GM23338 (cell line): ENCODE measurements at regions not wholly inside any gene's neighbourhood (a gene's known extent, or its start where the extent isn't known, plus 50 kb on each side); places are given as distances from the start of the nearest gene placed in this dataset.

Experiments used
- ATAC-seq: fragments of 200-7000 bp; cut with Tn5 transposase; 3 replicates; pipeline ENCODE4 v1.9.1; 2020
- DNase-seq: peaks from one replicate; pipeline ENCODE4 v3.0.0-alpha.2; 2015; ENCODE audit warnings: low spot score
- H2AFZ ChIP-seq: fragments of 200-600 bp; sonication (generic); 2 replicates; pipeline ENCODE4 v1.8.0; 2016; ENCODE audit warnings: antibody characterized with exemption, mild to moderate bottlenecking, moderate library complexity
- H3F3A ChIP-seq: fragments of 200-600 bp; sonication (generic); replicated peaks from 2 replicates; pipeline ENCODE4 v1.8.0; 2017; ENCODE audit warnings: antibody characterized with exemption, mixed run types, low read depth
- H3K27ac ChIP-seq: fragments of 200-600 bp; sonication (generic); 2 replicates; pipeline ENCODE4 v1.6.1; 2016; ENCODE audit warnings: low read depth
- H3K27me3 ChIP-seq: fragments of 200-600 bp; sonication (generic); 2 replicates; pipeline ENCODE4 v1.8.0; 2016; ENCODE audit warnings: mild to moderate bottlenecking, mixed run types, moderate library complexity; ENCODE audit not compliant: insufficient read depth
- H3K36me3 ChIP-seq: fragments of 200-600 bp; sonication (generic); 2 replicates; pipeline ENCODE4 v1.8.0; 2016; ENCODE audit warnings: mild to moderate bottlenecking; ENCODE audit not compliant: insufficient read depth
- H3K4me1 ChIP-seq: fragments of 200-600 bp; sonication (generic); 2 replicates; pipeline ENCODE4 v1.8.0; 2016; ENCODE audit warnings: mild to moderate bottlenecking, moderate library complexity; ENCODE audit not compliant: insufficient read depth
- H3K4me2 ChIP-seq: fragments of 200-600 bp; sonication (generic); 2 replicates; pipeline ENCODE4 v1.7.1; 2017; ENCODE audit warnings: mixed run types
- H3K4me3 ChIP-seq: fragments of 200-600 bp; sonication (generic); 2 replicates; pipeline ENCODE4 v1.6.1; 2016; ENCODE audit warnings: mixed run types
- H3K79me2 ChIP-seq: fragments of 200-600 bp; sonication (generic); replicated peaks from 2 replicates; pipeline ENCODE4 v1.8.0; 2017; ENCODE audit warnings: mild to moderate bottlenecking; ENCODE audit not compliant: insufficient read depth
- H3K9me2 ChIP-seq: fragments of 200-600 bp; sonication (generic); 2 replicates; pipeline ENCODE4 v1.8.0; 2017; ENCODE audit not compliant: insufficient read depth
- H4K20me1 ChIP-seq: fragments of 200-600 bp; sonication (generic); replicated peaks from 2 replicates; pipeline ENCODE4 v1.8.0; 2017; ENCODE audit warnings: mild to moderate bottlenecking; ENCODE audit not compliant: insufficient read depth
- H3K27ac Mint-ChIP-seq: 2 replicates; pipeline ENCODE4 v1.8.0; 2020; ENCODE audit warnings: inconsistent platforms, mild to moderate bottlenecking, moderate library complexity, mixed read lengths
- H3K27me3 Mint-ChIP-seq: 3 replicates; pipeline ENCODE4 v1.8.0; 2022; ENCODE audit warnings: low read depth, mild to moderate bottlenecking, moderate library complexity, mixed read lengths, inconsistent platforms; ENCODE audit not compliant: insufficient read depth, poor library complexity
- H3K36me3 Mint-ChIP-seq: 3 replicates; pipeline ENCODE4 v1.8.0; 2021; ENCODE audit warnings: low read depth, mild to moderate bottlenecking, inconsistent platforms, moderate library complexity, mixed read lengths
- H3K4me1 Mint-ChIP-seq: 3 replicates; pipeline ENCODE4 v1.8.0; 2020; ENCODE audit warnings: mild to moderate bottlenecking, inconsistent platforms, mixed read lengths
- H3K4me3 Mint-ChIP-seq: 3 replicates; pipeline ENCODE4 v1.8.0; 2021; ENCODE audit warnings: moderate library complexity, mild to moderate bottlenecking, inconsistent platforms, mixed read lengths
- H3K9me3 Mint-ChIP-seq: 3 replicates; pipeline ENCODE4 v1.8.0; 2020; ENCODE audit warnings: moderate library complexity, mild to moderate bottlenecking, inconsistent platforms, mixed read lengths
- CREB1 ChIP-seq: fragments of 250-450 bp; sonication (Bioruptor Pico); IDR thresholded peaks from 2 replicates; pipeline ENCODE4 v1.5.0; 2020; ENCODE audit warnings: low read depth, mild to moderate bottlenecking, moderate library complexity
- CTCF ChIP-seq, 2 experiments: fragments of 200-600 bp in 1 of 2; sonication (generic) in 1 of 2; conservative IDR thresholded peaks; 2 replicates each; pipeline versions ENCODE4 v1.5.1 to v1.6.1; 2016 to 2017; ENCODE audit warnings: antibody characterized with exemption in 2 of 2, low read depth in 2 of 2, mild to moderate bottlenecking in 2 of 2, moderate library complexity in 1 of 2
- ETS1 ChIP-seq: IDR thresholded peaks from 2 replicates; pipeline ENCODE4 v1.6.1; 2016; ENCODE audit warnings: antibody characterized with exemption
- EZH2 ChIP-seq: fragments of 200-600 bp; sonication (generic); IDR thresholded peaks from one replicate; pipeline ENCODE4 v1.8.0; 2017; ENCODE audit warnings: antibody characterized with exemption, mild to moderate bottlenecking, low read depth; ENCODE audit not compliant: unreplicated experiment
- EZH2phosphoT487 ChIP-seq: fragments of 200-600 bp; sonication (generic); IDR thresholded peaks from one replicate; pipeline ENCODE4 v1.8.1; 2018; ENCODE audit warnings: antibody characterized with exemption; ENCODE audit not compliant: unreplicated experiment
- JUNB ChIP-seq: IDR thresholded peaks from one replicate; pipeline ENCODE4 v1.6.1; 2016; ENCODE audit warnings: antibody characterized with exemption; ENCODE audit not compliant: unreplicated experiment
- NANOG ChIP-seq: IDR thresholded peaks from 2 replicates; pipeline ENCODE4 v1.6.1; 2016; ENCODE audit warnings: antibody characterized with exemption, borderline replicate concordance
- POLR2AphosphoS5 ChIP-seq: IDR thresholded peaks from 2 replicates; pipeline ENCODE4 v1.6.1; 2016; ENCODE audit warnings: antibody characterized with exemption, low read depth
- REST ChIP-seq: IDR thresholded peaks from one replicate; pipeline ENCODE4 v1.6.1; 2018; ENCODE audit warnings: antibody characterized with exemption; ENCODE audit not compliant: unreplicated experiment
- STAT1 ChIP-seq: IDR thresholded peaks from one replicate; pipeline ENCODE4 v1.6.1; 2016; ENCODE audit warnings: antibody characterized with exemption; ENCODE audit not compliant: unreplicated experiment
- ZNF114 ChIP-seq: fragments of 250-450 bp; sonication (Bioruptor Pico); IDR thresholded peaks from 2 replicates; pipeline ENCODE4 v1.5.0; 2020; ENCODE audit warnings: mild to moderate bottlenecking, moderate library complexity
- ZNF331 ChIP-seq: fragments of 250-450 bp; sonication (Bioruptor Pico); IDR thresholded peaks from 2 replicates; pipeline ENCODE4 v1.5.0; 2020; ENCODE audit warnings: low read depth, mild to moderate bottlenecking, moderate library complexity
- ZNF462 ChIP-seq: fragments of 250-450 bp; sonication (Bioruptor Pico); IDR thresholded peaks from 2 replicates; pipeline ENCODE4 v1.5.0; 2020; ENCODE audit warnings: mild to moderate bottlenecking, moderate library complexity

GRCh38 chr1:79979346-79979745 lies 972.8 kb upstream of the ADGRL4 start:
- Histone ChIP-seq H3K27ac (no peak overlapping the region), H3K36me3 (no peaks in the 10 kb centered on the region), H4K20me1 (no peaks in the 10 kb centered on the region), H2AFZ (no peak overlapping the region), H3K9me2 (no peaks in the 10 kb centered on the region), H3K79me2 (no peaks in the 10 kb centered on the region), H3K4me1 (peaks cover 20% of the 10 kb centered on the region), H3K27me3 (no peaks in the 10 kb centered on the region), H3K4me2 (peak overlapping the region; percentile 17; the same call in 1 of the 2 replicates), H3K4me3 (no peak overlapping the region), H3F3A (no peaks in the 10 kb centered on the region)
- Mint-ChIP-seq H3K4me1 (peaks cover 18% of the 10 kb centered on the region), H3K36me3 (no peaks in the 10 kb centered on the region), H3K9me3 (no peaks in the 10 kb centered on the region), H3K4me3 (no peak overlapping the region), H3K27me3 (no peaks in the 10 kb centered on the region), H3K27ac (peak overlapping the region; percentile 61; the same call in 1 of the 2 replicates)
- DNase-seq: no peak
- no peak for TF ChIP-seq CTCF (conservative IDR thresholded peaks at IDR 0.05; ENCODE audit: low read depth in 2 of 2)
- no peak for TF ChIP-seq ZNF114 (CRISPR knock-in tag)
- no peak for TF ChIP-seq JUNB
- TF ChIP-seq ETS1: no peak
- no peak for TF ChIP-seq ZNF331
- TF ChIP-seq REST: no peak
- no peak for TF ChIP-seq EZH2phosphoT487
- TF ChIP-seq EZH2: no peak
- TF ChIP-seq ZNF462 (CRISPR knock-in tag): no peak
- TF ChIP-seq CREB1: no peak
- TF ChIP-seq NANOG: no peak
- TF ChIP-seq STAT1: no peak
- no peak for TF ChIP-seq POLR2AphosphoS5
- no peak for ATAC-seq
